NCI-H1694 (cell line): ENCODE measurements at regions not wholly inside any gene's neighbourhood (a gene's known extent, or its start where the extent isn't known, plus 50 kb on each side); places are given as distances from the start of the nearest gene placed in this dataset.

Source experiments
- DNase-seq: peaks from one replicate; lab custom pipeline; 2025; lab: John Stamatoyannopoulos, UW

DNA sequence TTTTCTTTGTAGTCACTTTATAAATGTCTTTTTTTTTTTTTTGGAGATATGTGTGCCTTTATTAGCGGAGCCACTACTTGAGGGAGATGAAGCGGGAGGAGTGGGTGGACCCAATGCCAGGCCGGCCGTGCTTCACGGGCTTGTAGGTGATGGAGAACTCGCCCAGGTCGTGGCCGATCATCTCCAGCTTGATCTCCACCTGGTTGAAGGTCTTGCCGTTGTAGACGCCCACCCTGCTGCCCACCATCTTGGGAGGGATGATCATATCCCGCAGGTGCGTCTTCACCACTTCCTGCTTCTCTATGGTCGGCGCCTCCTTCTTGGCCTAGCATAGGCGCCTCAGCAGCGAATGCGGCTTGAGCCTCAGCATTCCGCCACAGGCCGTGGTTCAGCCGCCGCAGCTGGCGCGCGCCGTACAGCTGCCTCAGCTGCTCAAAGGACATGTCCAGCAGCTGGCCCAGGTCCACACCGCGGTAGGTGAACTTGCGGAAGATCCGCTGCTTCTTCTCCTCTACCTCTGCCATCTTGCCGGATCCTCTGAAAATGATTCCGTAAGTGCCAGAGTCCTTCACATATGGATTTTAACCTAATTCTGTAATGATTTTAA, 1095.6 kb downstream of the MAT2B start:
- no peak for DNase-seq

- DNase-seq = no peak
Observed at GRCh38 chr5:164608507-164608906, 1103.1 kb downstream of the MAT2B start.

DNA sequence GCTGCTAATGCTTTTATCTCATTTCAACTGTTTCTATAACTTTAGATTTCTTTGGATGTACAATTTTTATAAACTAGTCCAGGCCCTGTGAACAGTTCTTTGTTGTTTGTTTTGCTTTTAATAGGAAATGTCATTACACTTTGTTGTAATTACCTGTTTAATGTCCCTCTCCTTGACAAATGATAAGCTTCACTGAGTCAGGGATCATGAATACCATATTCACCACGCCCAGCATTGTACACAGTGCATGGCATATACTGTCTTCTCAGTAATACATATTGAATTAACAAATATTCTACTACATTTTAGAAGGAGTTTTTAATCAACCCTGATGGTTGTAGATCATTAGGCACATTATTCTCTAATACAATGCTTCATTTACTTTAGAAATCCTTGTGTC, 1105.0 kb downstream of the MAT2B start:
- no peak for DNase-seq

DNA sequence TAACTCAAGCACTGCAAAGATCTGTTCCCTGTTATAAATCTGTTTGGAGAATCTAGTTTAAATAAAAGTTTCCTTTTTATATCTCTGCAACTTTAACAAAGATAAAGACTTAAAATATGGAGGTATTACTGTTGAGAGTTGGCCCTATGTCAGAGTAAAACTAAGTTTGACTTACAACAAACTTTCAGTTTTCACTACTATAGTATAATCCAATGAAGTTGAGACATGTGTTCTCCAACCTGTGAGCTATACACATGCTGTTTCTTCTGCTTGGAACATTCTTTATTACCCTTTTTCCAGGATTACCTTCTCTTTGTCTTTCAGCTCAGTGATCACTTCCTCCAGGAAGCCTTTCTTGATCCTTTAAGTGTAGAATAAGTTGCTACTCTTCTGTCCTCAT, 1109.3 kb downstream of the MAT2B start:
- DNase-seq = no peak

GRCh38 chr5:164617290-164617689, 1111.9 kb downstream of the MAT2B start:
- no peak for DNase-seq

GRCh38 chr5:164627021-164627420, 1121.6 kb downstream of the MAT2B start:
- no peak for DNase-seq

DNA sequence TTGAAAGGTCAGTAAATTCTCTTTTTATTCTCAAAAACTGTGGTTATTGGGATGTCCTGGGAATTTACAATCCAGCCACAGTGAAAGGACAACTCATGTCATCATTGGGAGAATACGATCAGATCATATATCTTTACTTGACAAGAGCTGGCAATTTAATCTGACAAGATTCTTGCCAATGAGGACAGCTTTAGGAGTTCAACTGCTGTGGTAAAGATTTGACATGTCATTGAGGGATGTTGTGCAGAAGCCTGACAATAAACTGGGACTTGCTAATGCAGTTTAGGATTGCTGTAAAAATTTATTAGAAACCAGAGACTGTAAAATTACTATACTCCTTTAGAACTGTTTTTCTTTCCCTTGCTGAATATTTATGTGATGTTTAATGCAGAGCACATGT, 1131.0 kb downstream of the MAT2B start:
- DNase-seq = no peak

- DNase-seq = no peak
Observed at GRCh38 chr5:164637931-164638521, 1132.6 kb downstream of the MAT2B start.

DNA sequence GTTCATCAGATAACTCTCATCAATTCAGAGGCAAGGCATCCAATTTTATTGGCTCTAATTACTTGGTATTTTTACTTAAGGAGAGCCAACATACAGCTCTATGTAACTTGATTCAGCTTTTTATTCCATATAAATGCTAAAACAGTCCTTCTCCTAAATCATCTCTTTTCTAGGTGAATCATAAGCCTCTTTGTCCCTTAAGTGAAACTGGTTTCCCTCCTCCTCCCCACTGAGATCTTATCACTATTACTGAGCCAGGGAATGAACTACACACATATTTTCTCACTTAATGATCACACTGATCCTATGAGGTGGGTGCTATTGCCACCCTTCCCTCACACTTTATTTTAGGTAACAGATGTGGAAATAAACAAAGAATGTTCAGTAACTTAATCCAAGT, 1143.8 kb downstream of the MAT2B start:
- no peak for DNase-seq

DNA sequence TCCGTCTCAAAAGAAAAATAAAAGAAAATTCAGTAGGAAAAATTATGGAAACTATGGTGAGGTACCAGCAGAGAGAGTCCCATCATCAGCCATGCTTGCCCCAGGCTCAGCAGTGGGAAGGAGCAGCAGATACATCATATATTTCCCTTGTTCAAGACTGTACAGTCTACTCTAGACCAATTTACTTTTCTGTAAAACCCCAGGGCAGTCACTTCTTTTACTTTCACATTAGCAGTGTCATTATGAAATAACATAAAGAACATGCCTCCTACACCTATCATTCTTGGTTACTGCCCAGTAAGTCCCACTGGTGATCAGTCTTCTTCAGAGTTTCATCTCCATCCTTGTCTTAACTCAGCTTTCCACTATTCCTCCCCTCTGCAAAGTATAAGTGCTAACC, 1145.0 kb downstream of the MAT2B start:
- no peak for DNase-seq

DNA sequence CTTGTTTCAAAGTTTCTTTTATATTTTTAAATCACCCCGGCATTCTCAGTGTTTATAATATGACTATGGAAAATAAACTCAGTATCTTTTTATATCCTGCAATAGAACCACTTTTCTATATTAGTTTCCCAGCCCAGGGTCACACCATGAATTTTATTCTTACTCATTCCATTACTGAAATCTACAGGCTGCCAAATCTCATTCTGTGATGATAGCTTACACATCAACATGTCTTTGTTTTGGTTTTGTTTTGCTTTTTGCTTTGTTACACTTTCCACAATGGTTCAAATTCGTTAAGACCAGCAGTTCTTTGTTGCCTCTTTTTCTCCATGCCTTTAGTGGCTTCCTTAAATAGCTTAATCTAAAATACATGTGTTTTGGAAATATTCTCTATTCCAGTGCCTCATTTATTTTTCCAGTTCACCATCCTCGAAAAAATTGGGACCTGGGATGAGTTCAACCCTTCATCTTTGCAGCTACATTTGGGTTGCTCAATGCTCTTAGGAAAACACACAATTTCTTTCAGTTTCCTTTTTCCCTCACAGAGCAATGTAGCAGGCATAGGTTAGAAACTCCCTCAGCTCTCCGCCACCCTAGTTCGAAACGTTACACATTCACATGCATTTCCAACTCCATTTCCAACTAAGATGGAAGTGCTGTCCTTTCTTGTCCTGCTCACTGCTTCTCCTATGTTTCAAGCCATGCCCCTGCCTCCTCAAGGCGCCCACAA, 1146.3 kb downstream of the MAT2B start:
- no peak for DNase-seq

DNA sequence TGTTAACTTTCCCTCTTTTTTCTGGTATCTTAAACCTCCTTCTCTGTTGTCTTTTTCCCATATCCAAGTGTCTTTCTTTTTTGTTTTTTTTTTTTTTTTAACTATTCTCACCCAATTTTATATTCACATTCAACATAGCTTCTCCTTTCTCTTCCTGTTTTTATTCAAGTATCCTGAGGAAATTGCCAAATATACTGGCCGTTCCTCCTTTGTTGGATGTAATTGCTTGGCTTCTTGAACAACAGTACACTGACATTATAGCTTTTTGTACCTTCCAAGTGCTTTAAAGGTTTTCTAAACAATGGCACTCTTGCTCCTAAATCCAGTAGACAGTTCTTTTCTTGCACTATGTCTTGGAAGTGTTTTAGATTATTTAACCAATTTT, 1146.8 kb downstream of the MAT2B start:
- no peak for DNase-seq

- no peak for DNase-seq
Observed at GRCh38 chr5:164663198-164663989, 1158.0 kb downstream of the MAT2B start.

DNA sequence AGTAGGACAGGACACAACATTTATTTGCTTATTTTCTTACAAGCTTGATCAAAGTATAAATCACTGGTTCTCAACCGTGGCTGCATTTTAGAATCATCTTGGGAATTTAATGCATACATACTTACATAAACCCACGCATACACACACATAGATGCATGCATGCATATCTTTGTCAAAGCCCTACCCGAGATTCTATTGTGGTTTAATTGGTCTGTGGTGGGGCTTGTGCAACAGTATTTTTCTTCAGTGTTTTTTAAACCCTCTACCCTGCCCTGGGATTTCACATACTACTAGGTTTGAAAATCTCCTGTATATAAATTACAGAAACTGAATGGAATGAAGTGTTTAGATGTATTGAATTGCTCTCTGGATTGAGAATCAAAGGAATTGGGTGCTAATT, 1166.2 kb downstream of the MAT2B start:
- DNase-seq = no peak

GRCh38 chr5:164672205-164672604, 1166.8 kb downstream of the MAT2B start:
- no peak for DNase-seq

DNA sequence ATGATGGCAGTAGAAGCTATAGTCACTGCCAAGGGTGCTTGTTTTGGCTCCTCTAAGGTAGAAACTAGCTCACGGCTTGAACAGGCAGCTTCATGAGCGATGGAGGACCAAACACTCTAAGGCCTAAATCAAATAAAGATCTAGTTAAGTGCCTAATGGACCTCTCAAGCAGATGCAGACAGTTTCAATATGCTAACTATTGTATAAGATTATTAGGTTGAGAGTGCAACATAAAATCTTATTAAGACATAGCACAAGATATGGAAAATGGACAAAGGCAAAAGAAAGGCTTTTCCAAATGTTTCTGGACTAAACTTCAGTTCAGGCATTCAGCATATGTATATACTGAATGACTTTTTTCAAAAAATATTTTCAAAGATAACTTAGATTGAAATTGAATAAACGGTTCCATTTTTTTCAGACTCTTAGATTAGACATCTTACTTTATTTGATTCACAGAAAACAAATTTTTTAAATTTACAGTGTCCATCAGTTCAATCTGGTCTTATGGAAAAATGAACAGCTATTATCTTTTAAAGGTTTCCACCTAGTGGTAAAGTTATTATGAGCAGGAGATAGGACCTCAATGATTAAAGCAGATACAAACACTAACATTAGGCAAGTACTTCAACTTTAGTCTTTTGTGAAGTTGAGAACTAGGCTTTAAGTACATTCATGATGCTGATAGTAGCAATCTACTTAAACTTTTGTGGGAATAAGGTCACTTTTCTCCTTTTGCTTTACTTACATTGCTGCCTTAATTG, 1167.7 kb downstream of the MAT2B start:
- DNase-seq = no peak

DNA sequence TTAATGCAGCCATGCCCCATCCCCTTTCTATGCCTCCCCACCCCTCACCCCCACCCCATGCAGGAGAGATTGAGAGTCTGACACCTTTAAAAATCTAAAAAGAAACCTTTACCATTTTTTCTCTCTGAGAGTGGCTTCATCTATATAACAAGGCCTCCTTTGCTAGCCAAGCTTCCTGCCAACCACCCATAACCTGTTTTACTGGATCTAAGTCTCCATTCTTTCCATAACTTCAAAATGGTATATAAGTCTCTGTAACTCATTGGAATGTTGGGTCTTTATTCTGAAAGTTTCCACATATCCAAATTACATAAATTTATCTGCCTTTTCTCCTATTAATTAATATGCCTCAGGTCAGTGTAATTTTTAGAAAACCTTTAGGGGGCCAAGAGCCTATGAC, 1174.0 kb downstream of the MAT2B start:
- no peak for DNase-seq

- DNase-seq = no peak
Observed at GRCh38 chr5:164680216-164680615, 1174.8 kb downstream of the MAT2B start.

DNA sequence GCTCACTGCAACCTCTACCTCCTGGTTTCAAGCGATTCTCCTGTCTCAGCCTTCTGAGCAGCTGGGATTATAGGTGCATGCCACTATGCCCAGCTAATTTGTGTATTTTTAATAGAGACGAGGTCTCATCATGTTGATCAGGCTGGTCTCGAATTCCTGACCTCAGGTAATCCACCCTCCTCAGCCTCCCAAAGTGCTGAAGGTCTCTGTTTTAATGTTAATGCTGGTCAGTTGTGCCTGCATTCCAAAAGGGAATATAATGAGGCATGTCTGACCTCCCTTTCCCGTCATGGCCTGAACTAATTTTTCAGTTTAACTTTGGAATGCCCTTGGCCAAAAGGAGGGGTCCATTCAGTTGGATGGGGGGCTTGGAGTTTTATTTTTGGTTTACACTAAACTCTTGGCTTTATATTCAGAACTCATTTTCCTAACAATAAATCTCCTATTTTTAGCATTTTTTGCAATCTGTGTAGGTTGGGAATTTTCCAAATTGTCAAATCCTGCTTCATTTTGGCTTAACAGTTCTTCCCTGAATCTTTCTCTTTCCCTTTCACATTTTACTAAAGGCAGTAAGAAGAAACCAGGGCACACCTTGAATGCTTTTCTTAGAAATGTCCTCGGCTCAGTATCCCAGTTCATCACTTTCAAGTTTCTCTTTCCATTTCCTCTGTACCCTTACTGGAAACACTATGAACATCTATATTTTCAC, 1175.5 kb downstream of the MAT2B start:
- DNase-seq = no peak

- no peak for DNase-seq
Observed at GRCh38 chr5:164687391-164687790, 1182.0 kb downstream of the MAT2B start.

GRCh38 chr5:164688437-164688836, 1183.0 kb downstream of the MAT2B start:
- DNase-seq = no peak
